HFFc6 (cell line): ENCODE measurements at regions not wholly inside any gene's neighbourhood (a gene's known extent, or its start where the extent isn't known, plus 50 kb on each side); places are given as distances from the start of the nearest gene placed in this dataset.

Source experiments
- DNase-seq: peaks from one replicate; pipeline ENCODE4 v3.0.0-alpha.2; 2018
- H3K27ac Mint-ChIP-seq: 2 replicates; pipeline ENCODE4 v1.8.0; 2020; ENCODE audit warnings: mild to moderate bottlenecking, mixed read lengths
- H3K27me3 Mint-ChIP-seq: 2 replicates; pipeline ENCODE4 v1.8.0; 2021; ENCODE audit warnings: mild to moderate bottlenecking, moderate library complexity, mixed read lengths; ENCODE audit not compliant: insufficient read depth
- H3K36me3 Mint-ChIP-seq: 2 replicates; pipeline ENCODE4 v1.8.0; 2021; ENCODE audit warnings: low read depth, mixed read lengths
- H3K4me1 Mint-ChIP-seq: 2 replicates; pipeline ENCODE4 v1.8.0; 2020; ENCODE audit warnings: low read depth, mixed read lengths
- H3K4me3 Mint-ChIP-seq: 2 replicates; pipeline ENCODE4 v1.8.0; 2020; ENCODE audit warnings: mild to moderate bottlenecking, moderate library complexity, mixed read lengths
- H3K9me3 Mint-ChIP-seq: 2 replicates; pipeline ENCODE4 v1.8.0; 2020; ENCODE audit warnings: mild to moderate bottlenecking, mixed read lengths
- CTCF ChIP-seq: fragments of 200-600 bp; sonication (generic); IDR thresholded peaks from 2 replicates; pipeline ENCODE4 v1.5.0; 2021; ENCODE audit warnings: antibody characterized with exemption, mild to moderate bottlenecking

- Mint-ChIP-seq H3K27me3 (peaks cover 53% of the 10 kb centered on the region), H3K4me1 (no peaks in the 10 kb centered on the region), H3K4me3 (no peak overlapping the region), H3K36me3 (no peaks in the 10 kb centered on the region), H3K9me3 (no peaks in the 10 kb centered on the region), H3K27ac (no peak overlapping the region)
- no peak for TF ChIP-seq CTCF
- no peak for DNase-seq
Observed at GRCh38 chr17:77637818-77638575, 320.5 kb upstream of the TNRC6C start.

- no peak for DNase-seq
- TF ChIP-seq CTCF, result no peak
- H3K4me1 Mint-ChIP-seq, result no peaks in the 10 kb centered on the region
- H3K36me3 Mint-ChIP-seq, result no peaks in the 10 kb centered on the region
- peaks cover 60% of the 10 kb centered on the region for H3K27me3 Mint-ChIP-seq
- H3K4me3 Mint-ChIP-seq, result no peak overlapping the region
- no peaks in the 10 kb centered on the region for H3K9me3 Mint-ChIP-seq
- no peak overlapping the region for H3K27ac Mint-ChIP-seq
Observed at GRCh38 chr17:77640252-77640651, 318.3 kb upstream of the TNRC6C start.

- no peak overlapping the region for H3K4me3 Mint-ChIP-seq
- no peak for DNase-seq
- peaks cover 54% of the 10 kb centered on the region for H3K27me3 Mint-ChIP-seq
- no peaks in the 10 kb centered on the region for H3K4me1 Mint-ChIP-seq
- no peak for TF ChIP-seq CTCF
- no peak overlapping the region for H3K27ac Mint-ChIP-seq
- H3K36me3 Mint-ChIP-seq, result no peaks in the 10 kb centered on the region
- H3K9me3 Mint-ChIP-seq, result no peaks in the 10 kb centered on the region
Observed at GRCh38 chr17:77640916-77641605, 317.4 kb upstream of the TNRC6C start.

- Mint-ChIP-seq H3K4me3 (no peak overlapping the region), H3K36me3 (no peaks in the 10 kb centered on the region), H3K27me3 (peaks cover 50% of the 10 kb centered on the region), H3K4me1 (no peaks in the 10 kb centered on the region), H3K9me3 (no peaks in the 10 kb centered on the region), H3K27ac (no peak overlapping the region)
- no peak for DNase-seq
- no peak for TF ChIP-seq CTCF
Observed at GRCh38 chr17:77641718-77642117, 316.8 kb upstream of the TNRC6C start.

GRCh38 chr17:77644181-77645071 lies 314.1 kb upstream of the TNRC6C start:
- TF ChIP-seq CTCF, result no peak
- H3K9me3 Mint-ChIP-seq, result peaks cover 4% of the 10 kb centered on the region; the same call in 1 of the 2 replicates
- H3K4me1 Mint-ChIP-seq, result no peaks in the 10 kb centered on the region
- no peak overlapping the region for H3K27ac Mint-ChIP-seq
- H3K27me3 Mint-ChIP-seq, result peaks cover 29% of the 10 kb centered on the region
- H3K36me3 Mint-ChIP-seq, result no peaks in the 10 kb centered on the region
- H3K4me3 Mint-ChIP-seq, result no peak overlapping the region
- DNase-seq, result no peak
